Esophagus squamous epithelium (tissue), 4 donors: ENCODE measurements at regions not wholly inside any gene's neighbourhood (a gene's known extent, or its start where the extent isn't known, plus 50 kb on each side); places are given as distances from the start of the nearest gene placed in this dataset.

ENCODE experiments used
- POLR2A ChIP-seq, 4 donors: fragments of 450-650 bp; IDR thresholded peaks; one replicate each; pipeline ENCODE4 v1.6.1; 2017; ENCODE audit warnings: antibody characterized with exemption in 4 of 4, mild to moderate bottlenecking in 4 of 4, moderate library complexity in 3 of 4
- TF ChIP-seq, protein P1 (sequence below), 6 experiments: fragments of 450-650 bp in 4 of 6; fragments of 200-600 bp in 2 of 6; sonication (generic) in 2 of 6; IDR thresholded peaks; one replicate each; pipeline ENCODE4 v1.5.1; 2016 to 2019; ENCODE audit warnings: antibody characterized with exemption in 6 of 6, mild to moderate bottlenecking in 4 of 6, moderate library complexity in 4 of 6

DNA sequence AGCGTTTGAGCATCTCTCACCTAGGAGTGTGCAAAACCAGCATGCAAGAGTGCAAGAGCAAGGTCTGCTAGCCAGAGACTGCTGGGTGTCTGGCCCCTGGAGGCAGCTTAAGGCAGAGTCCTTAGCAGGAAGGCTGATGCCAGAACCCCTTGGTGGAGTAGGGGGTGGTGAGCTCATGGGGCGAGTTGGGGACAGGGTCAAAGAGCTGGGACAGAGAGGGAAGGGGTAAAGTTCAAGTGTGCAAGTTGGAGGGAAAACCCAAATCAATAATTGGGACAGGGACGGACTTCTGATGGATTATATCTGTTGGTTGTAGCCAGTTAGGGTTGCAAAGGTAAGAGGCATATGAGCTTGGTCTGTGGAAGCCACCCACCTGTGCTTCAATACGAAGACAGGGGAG lies 443.6 kb upstream of the CDH5 start:
- TF ChIP-seq, protein P1, sequence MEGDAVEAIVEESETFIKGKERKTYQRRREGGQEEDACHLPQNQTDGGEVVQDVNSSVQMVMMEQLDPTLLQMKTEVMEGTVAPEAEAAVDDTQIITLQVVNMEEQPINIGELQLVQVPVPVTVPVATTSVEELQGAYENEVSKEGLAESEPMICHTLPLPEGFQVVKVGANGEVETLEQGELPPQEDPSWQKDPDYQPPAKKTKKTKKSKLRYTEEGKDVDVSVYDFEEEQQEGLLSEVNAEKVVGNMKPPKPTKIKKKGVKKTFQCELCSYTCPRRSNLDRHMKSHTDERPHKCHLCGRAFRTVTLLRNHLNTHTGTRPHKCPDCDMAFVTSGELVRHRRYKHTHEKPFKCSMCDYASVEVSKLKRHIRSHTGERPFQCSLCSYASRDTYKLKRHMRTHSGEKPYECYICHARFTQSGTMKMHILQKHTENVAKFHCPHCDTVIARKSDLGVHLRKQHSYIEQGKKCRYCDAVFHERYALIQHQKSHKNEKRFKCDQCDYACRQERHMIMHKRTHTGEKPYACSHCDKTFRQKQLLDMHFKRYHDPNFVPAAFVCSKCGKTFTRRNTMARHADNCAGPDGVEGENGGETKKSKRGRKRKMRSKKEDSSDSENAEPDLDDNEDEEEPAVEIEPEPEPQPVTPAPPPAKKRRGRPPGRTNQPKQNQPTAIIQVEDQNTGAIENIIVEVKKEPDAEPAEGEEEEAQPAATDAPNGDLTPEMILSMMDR (IDR thresholded peaks at IDR 0.05): no peak
- no peak for TF ChIP-seq POLR2A (IDR thresholded peaks at IDR 0.05)
